Fibroblast of the aortic adventitia (primary cell): ENCODE measurements at regions not wholly inside any gene's neighbourhood (a gene's known extent, or its start where the extent isn't known, plus 50 kb on each side); places are given as distances from the start of the nearest gene placed in this dataset.

Experiments used
- DNase-seq: peaks from one replicate; pipeline ENCODE4 v3.0.0-alpha.2; 2010; ENCODE audit warnings: low read depth
- H3K4me3 ChIP-seq: 2 replicates; pipeline ENCODE4 v1.5.1; 2011; ENCODE audit warnings: low read depth, mild to moderate bottlenecking, control low read depth, low read length, moderate library complexity
- TF ChIP-seq, protein P1 (sequence below): IDR thresholded peaks from 2 replicates; pipeline ENCODE4 v1.5.1; 2011; ENCODE audit warnings: mild to moderate bottlenecking, low read length, control low read depth, inconsistent platforms; ENCODE audit not compliant: insufficient read depth

GRCh38 chr11:25423436-25424199 is 908.3 kb upstream of the ANO3 start:
- DNase-seq, result peak; percentile 44
- H3K4me3 ChIP-seq, result no peak overlapping the region
- TF ChIP-seq, protein P1, sequence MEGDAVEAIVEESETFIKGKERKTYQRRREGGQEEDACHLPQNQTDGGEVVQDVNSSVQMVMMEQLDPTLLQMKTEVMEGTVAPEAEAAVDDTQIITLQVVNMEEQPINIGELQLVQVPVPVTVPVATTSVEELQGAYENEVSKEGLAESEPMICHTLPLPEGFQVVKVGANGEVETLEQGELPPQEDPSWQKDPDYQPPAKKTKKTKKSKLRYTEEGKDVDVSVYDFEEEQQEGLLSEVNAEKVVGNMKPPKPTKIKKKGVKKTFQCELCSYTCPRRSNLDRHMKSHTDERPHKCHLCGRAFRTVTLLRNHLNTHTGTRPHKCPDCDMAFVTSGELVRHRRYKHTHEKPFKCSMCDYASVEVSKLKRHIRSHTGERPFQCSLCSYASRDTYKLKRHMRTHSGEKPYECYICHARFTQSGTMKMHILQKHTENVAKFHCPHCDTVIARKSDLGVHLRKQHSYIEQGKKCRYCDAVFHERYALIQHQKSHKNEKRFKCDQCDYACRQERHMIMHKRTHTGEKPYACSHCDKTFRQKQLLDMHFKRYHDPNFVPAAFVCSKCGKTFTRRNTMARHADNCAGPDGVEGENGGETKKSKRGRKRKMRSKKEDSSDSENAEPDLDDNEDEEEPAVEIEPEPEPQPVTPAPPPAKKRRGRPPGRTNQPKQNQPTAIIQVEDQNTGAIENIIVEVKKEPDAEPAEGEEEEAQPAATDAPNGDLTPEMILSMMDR, result no peak

DNA sequence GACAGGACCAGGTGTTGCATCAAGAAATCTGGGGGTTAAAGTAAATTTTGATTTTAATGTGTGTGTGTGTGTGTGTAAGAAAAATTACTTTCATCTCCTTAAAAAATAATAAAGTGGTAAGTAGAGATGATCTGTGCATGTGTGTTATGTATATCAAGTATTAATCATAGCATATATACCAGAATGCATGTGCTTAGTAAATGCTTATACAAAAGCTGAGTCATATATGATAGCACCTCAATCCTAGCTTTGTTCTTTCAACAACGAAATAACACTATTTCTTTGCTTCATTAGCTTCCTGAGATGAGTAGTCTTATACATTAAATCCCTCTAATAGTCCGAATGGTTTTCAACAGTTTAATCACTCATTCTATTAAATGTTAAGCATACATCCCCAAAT is 899.6 kb upstream of the ANO3 start:
- DNase-seq, result no peak
- H3K4me3 ChIP-seq, result no peak overlapping the region
- TF ChIP-seq, protein P1, result no peak

- no peak overlapping the region for H3K4me3 ChIP-seq
- TF ChIP-seq, protein P1, result no peak
- DNase-seq, result no peak
Measured at GRCh38 chr11:25435197-25435596, 896.7 kb upstream of the ANO3 start.

DNA sequence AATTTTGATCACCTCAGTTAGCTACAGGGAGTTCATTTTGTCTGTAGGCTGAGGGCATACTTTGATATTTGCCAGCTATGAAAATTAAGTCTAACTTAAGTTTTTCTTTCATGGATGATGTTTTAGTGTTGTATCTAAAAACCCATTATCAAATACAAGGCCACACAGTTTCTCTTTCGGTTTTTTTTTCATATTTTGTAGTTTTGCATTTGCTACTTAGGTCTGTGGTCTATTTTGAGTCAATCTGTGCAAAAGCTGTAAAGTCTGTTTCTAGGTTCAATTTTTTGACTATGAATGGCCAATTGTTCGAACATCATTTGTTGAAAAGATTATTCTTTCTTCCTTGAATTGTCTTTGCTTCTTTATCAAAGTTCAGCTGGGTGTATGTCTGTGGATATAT is 895.6 kb upstream of the ANO3 start:
- TF ChIP-seq, protein P1, result no peak
- DNase-seq, result no peak
- no peak overlapping the region for H3K4me3 ChIP-seq

GRCh38 chr11:25441421-25441820 is 890.5 kb upstream of the ANO3 start:
- no peak overlapping the region for H3K4me3 ChIP-seq
- TF ChIP-seq, protein P1, result no peak
- DNase-seq, result peak; percentile 18

- DNase-seq, result no peak
Measured at GRCh38 chr11:25449091-25449490, 882.8 kb upstream of the ANO3 start.

More at GRCh38 chr11:25449091-25449490, 882.8 kb upstream of the ANO3 start:
- no peak overlapping the region for H3K4me3 ChIP-seq
- TF ChIP-seq, protein P1, result no peak
